Activated CD8-positive, alpha-beta memory T cell treated with anti-CD3 and anti-CD28 coated beads for 4 hours (primary cell): ENCODE measurements at regions not wholly inside any gene's neighbourhood (a gene's known extent, or its start where the extent isn't known, plus 50 kb on each side); places are given as distances from the start of the nearest gene placed in this dataset.
A peak's percentile ranks its signal among the peaks of the same experiment; 100 is the strongest.

ENCODE experiments used
- DNase-seq, 2 donors: peaks; one replicate each; pipeline ENCODE4 v3.0.0-alpha.2; 2020; ENCODE audit warnings: low read depth in 2 of 2

GRCh38 chr6:45741437-45742171 lies 274.1 kb downstream of the CLIC5 start:
- no peak for DNase-seq

GRCh38 chr6:45739058-45739457 lies 276.6 kb downstream of the CLIC5 start:
- no peak for DNase-seq

GRCh38 chr6:45738057-45738455 lies 277.6 kb downstream of the CLIC5 start:
- DNase-seq: no peak

- DNase-seq: no peak
Measured at GRCh38 chr6:45737331-45738056, 278.2 kb downstream of the CLIC5 start.

- DNase-seq: no peak
Measured at GRCh38 chr6:45736134-45736533, 279.5 kb downstream of the CLIC5 start.

GRCh38 chr6:45732731-45733130 lies 282.9 kb downstream of the CLIC5 start:
- DNase-seq: no peak

GRCh38 chr6:45730232-45730631 lies 285.4 kb downstream of the CLIC5 start:
- no peak for DNase-seq

- DNase-seq: no peak
Measured at GRCh38 chr6:45728674-45729073, 287.0 kb downstream of the CLIC5 start.

- DNase-seq: no peak
Measured at GRCh38 chr6:45727819-45728449, 287.7 kb downstream of the CLIC5 start.

- no peak for DNase-seq
Measured at GRCh38 chr6:45727228-45727627, 288.4 kb downstream of the CLIC5 start.

- DNase-seq: no peak
Measured at GRCh38 chr6:45726444-45726843, 289.2 kb downstream of the CLIC5 start.

GRCh38 chr6:45724511-45724910 lies 291.1 kb downstream of the CLIC5 start:
- no peak for DNase-seq

- no peak for DNase-seq
Measured at GRCh38 chr6:45724027-45724426, 291.6 kb downstream of the CLIC5 start.

GRCh38 chr6:45722876-45723275 lies 292.8 kb downstream of the CLIC5 start:
- DNase-seq: no peak

- DNase-seq: no peak
Measured at GRCh38 chr6:45721665-45722064, 294.0 kb downstream of the CLIC5 start.

GRCh38 chr6:45718871-45719270 lies 296.8 kb downstream of the CLIC5 start:
- DNase-seq: no peak

GRCh38 chr6:45718131-45718530 lies 297.5 kb downstream of the CLIC5 start:
- DNase-seq: no peak

- no peak for DNase-seq
Measured at GRCh38 chr6:45717715-45718114, 297.9 kb downstream of the CLIC5 start.

GRCh38 chr6:45717027-45717426 lies 298.6 kb downstream of the CLIC5 start:
- DNase-seq: no peak

GRCh38 chr6:45715508-45715803 lies 300.2 kb downstream of the CLIC5 start:
- no peak for DNase-seq

- DNase-seq: peak in 1 of 2 donors; percentile 29
Measured at GRCh38 chr6:45714741-45715507, 300.7 kb downstream of the CLIC5 start.

- no peak for DNase-seq
Measured at GRCh38 chr6:45714006-45714730, 301.5 kb downstream of the CLIC5 start.
